ENCODE measurements at regions not wholly inside any gene's neighbourhood (a gene's known extent, or its start where the extent isn't known, plus 50 kb on each side); places are given as distances from the start of the nearest gene placed in this dataset.
"Not testable (repeated sequence)": the region's sequence is repeated elsewhere in the genome, so short reads cannot be mapped to it uniquely, and the experiment has no call there.

GRCh38 chr1:230555814-230556213 lies 86.5 kb upstream of the COG2 start:
- POLR2A ChIA-PET (ENCODE audit: unreplicated experiment) = no interaction called here

DNA sequence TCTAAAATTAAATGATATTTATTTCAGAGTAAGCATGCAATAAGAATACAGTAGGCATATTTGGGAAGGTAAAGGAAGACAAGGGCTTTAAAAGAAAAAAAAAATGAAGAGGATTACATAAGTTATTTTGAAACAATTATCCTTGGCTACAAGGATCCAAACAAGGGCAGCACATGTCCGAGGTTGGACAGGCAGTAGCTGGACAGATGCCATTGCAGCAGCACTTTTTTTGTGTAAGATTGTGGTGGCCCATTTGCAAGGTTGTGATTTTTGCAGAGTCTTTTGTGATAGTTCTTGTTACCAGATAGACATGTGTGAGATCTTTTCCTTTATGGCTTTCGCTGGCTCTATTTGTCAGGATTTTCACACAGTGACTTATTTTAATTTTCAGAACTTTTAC lies 89.4 kb upstream of the COG2 start:
- intact Hi-C loops (cut with micrococcal nuclease; ENCODE audit: unreplicated experiment) = no loop called here
- H4K20me1 ChIP-seq (ENCODE audit: insufficient read depth) = no peaks in the 10 kb centered on the region
- H3F3A ChIP-seq (ENCODE audit: insufficient read depth, low read depth) = no peaks in the 10 kb centered on the region
- no peak for DNase-seq
- H3K9me3 ChIP-seq (ENCODE audit: insufficient read depth, low read depth) = no peaks in the 10 kb centered on the region
- H3K79me2 ChIP-seq (ENCODE audit: low read depth) = no peaks in the 10 kb centered on the region
- no peaks in the 10 kb centered on the region for H3K4me1 ChIP-seq (replicated peaks; ENCODE audit: insufficient read depth)
- no peak overlapping the region for H3K4me3 ChIP-seq
- no peak overlapping the region for H3K27ac ChIP-seq
- no peak for TF ChIP-seq EZH2 (IDR thresholded peaks at IDR 0.05; ENCODE audit: low read depth)
- TF ChIP-seq CTCF (conservative IDR thresholded peaks at IDR 0.05) = no peak
- peaks cover 36% of the 10 kb centered on the region for H3K27me3 ChIP-seq (ENCODE audit: insufficient read depth, low read depth)
- POLR2A ChIA-PET (ENCODE audit: unreplicated experiment) = no interaction called here
- no TSS peak for BruUV-seq (replicated peaks)
- H3K36me3 ChIP-seq (ENCODE audit: low read depth) = no peaks in the 10 kb centered on the region
- no peak overlapping the region for H3K4me2 ChIP-seq
- CTCF ChIA-PET = no interaction called here
- H3K9me2 ChIP-seq (ENCODE audit: insufficient read depth) = no peaks in the 10 kb centered on the region
- H2AFZ ChIP-seq = no peak overlapping the region

More at GRCh38 chr1:230555814-230556213, 86.5 kb upstream of the COG2 start:
- Histone ChIP-seq H3K4me1 (replicated peaks; ENCODE audit: insufficient read depth) (no peaks in the 10 kb centered on the region), H3K79me2 (ENCODE audit: low read depth) (no peaks in the 10 kb centered on the region), H3K9me2 (ENCODE audit: insufficient read depth) (no peaks in the 10 kb centered on the region), H3F3A (ENCODE audit: insufficient read depth, low read depth) (no peaks in the 10 kb centered on the region), H3K4me2 (no peak overlapping the region), H3K9me3 (ENCODE audit: insufficient read depth, low read depth) (no peaks in the 10 kb centered on the region), H3K27me3 (ENCODE audit: insufficient read depth, low read depth) (peaks cover 31% of the 10 kb centered on the region), H3K4me3 (no peak overlapping the region), H3K27ac (no peak overlapping the region), H4K20me1 (ENCODE audit: insufficient read depth) (no peaks in the 10 kb centered on the region), H2AFZ (no peak overlapping the region), H3K36me3 (ENCODE audit: low read depth) (no peaks in the 10 kb centered on the region)
- intact Hi-C loops (cut with micrococcal nuclease; ENCODE audit: unreplicated experiment) = no loop called here
- no TSS peak for BruUV-seq (replicated peaks)
- TF ChIP-seq CTCF (conservative IDR thresholded peaks at IDR 0.05) (no peak), EZH2 (IDR thresholded peaks at IDR 0.05; ENCODE audit: low read depth) (no peak)
- no peak for DNase-seq
- CTCF ChIA-PET = no interaction called here

GRCh38 chr1:230550945-230551344 lies 91.3 kb upstream of the COG2 start:
- H2AFZ ChIP-seq; intact Hi-C loops (cut with micrococcal nuclease; ENCODE audit: unreplicated experiment); H3K36me3 ChIP-seq (ENCODE audit: low read depth); DNase-seq; H3K4me3 ChIP-seq; H3K4me2 ChIP-seq; H4K20me1 ChIP-seq (ENCODE audit: insufficient read depth); H3K9me3 ChIP-seq (ENCODE audit: insufficient read depth, low read depth); POLR2A ChIA-PET (ENCODE audit: unreplicated experiment); H3F3A ChIP-seq (ENCODE audit: insufficient read depth, low read depth); H3K4me1 ChIP-seq (replicated peaks; ENCODE audit: insufficient read depth); H3K27ac ChIP-seq; H3K9me2 ChIP-seq (ENCODE audit: insufficient read depth); CTCF ChIA-PET; H3K79me2 ChIP-seq (ENCODE audit: low read depth); BruUV-seq (replicated peaks): not testable (repeated sequence)
- peaks cover 31% of the 10 kb centered on the region for H3K27me3 ChIP-seq (ENCODE audit: insufficient read depth, low read depth)

GRCh38 chr1:230550428-230550827 lies 91.9 kb upstream of the COG2 start:
- H3K4me1 ChIP-seq (replicated peaks; ENCODE audit: insufficient read depth) = no peaks in the 10 kb centered on the region
- no peaks in the 10 kb centered on the region for H3K36me3 ChIP-seq (ENCODE audit: low read depth)
- no peaks in the 10 kb centered on the region for H3K9me3 ChIP-seq (ENCODE audit: insufficient read depth, low read depth)
- no peaks in the 10 kb centered on the region for H3K9me2 ChIP-seq (ENCODE audit: insufficient read depth)
- BruUV-seq (replicated peaks) = no TSS peak
- no peak overlapping the region for H3K4me2 ChIP-seq
- no peaks in the 10 kb centered on the region for H3K79me2 ChIP-seq (ENCODE audit: low read depth)
- TF ChIP-seq CTCF (conservative IDR thresholded peaks at IDR 0.05) (no peak), EZH2 (IDR thresholded peaks at IDR 0.05; ENCODE audit: low read depth) (no peak)
- H3F3A ChIP-seq (ENCODE audit: insufficient read depth, low read depth) = no peaks in the 10 kb centered on the region
- DNase-seq = no peak
- peaks cover 31% of the 10 kb centered on the region for H3K27me3 ChIP-seq (ENCODE audit: insufficient read depth, low read depth)
- no peaks in the 10 kb centered on the region for H4K20me1 ChIP-seq (ENCODE audit: insufficient read depth)
- H3K27ac ChIP-seq = no peak overlapping the region
- ChIA-PET POLR2A (ENCODE audit: unreplicated experiment) (interaction anchor here (0.7 kb wide), 1 partner anchor 135 kb away, joined by 3 read pairs; no protein-coding TSS in a partner anchor), CTCF (no interaction called here)
- no peak overlapping the region for H2AFZ ChIP-seq
- H3K4me3 ChIP-seq = no peak overlapping the region
- intact Hi-C loops (cut with micrococcal nuclease; ENCODE audit: unreplicated experiment) = no loop called here
